Fibroblast of lung (primary cell): ENCODE measurements at regions not wholly inside any gene's neighbourhood (a gene's known extent, or its start where the extent isn't known, plus 50 kb on each side); places are given as distances from the start of the nearest gene placed in this dataset.

Experiments
- DNase-seq, 2 donors: peaks; one replicate each; pipeline versions ENCODE4 v3.0.0 to v3.0.0-alpha.2; 2010; ENCODE audit warnings: low read depth in 2 of 2
- H2AFZ ChIP-seq: 2 replicates; pipeline ENCODE4 v1.5.1; 2012; ENCODE audit warnings: low read length, control low read depth, inconsistent platforms
- H3K27ac ChIP-seq: 2 replicates; pipeline ENCODE4 v1.5.1; 2011; ENCODE audit warnings: low read length, control low read depth; ENCODE audit not compliant: insufficient read depth
- H3K27me3 ChIP-seq: 2 replicates; pipeline ENCODE4 v1.5.1; 2011; ENCODE audit warnings: mild to moderate bottlenecking, low read length; ENCODE audit not compliant: control insufficient read depth, insufficient read depth
- H3K36me3 ChIP-seq: 2 replicates; pipeline ENCODE4 v1.5.1; 2011; ENCODE audit warnings: low read length; ENCODE audit not compliant: control insufficient read depth, insufficient read depth
- H3K4me1 ChIP-seq: 2 replicates; pipeline ENCODE4 v1.5.1; 2011; ENCODE audit warnings: low read length; ENCODE audit not compliant: control insufficient read depth, insufficient read depth; ENCODE audit errors: extremely low read depth
- H3K4me2 ChIP-seq: 2 replicates; pipeline ENCODE4 v1.5.1; 2011; ENCODE audit warnings: low read length, control low read depth; ENCODE audit not compliant: insufficient read depth; ENCODE audit errors: extremely low read depth
- H3K4me3 ChIP-seq, 4 experiments: fragments of 200-600 bp in 1 of 4; sonication (generic) in 1 of 4; replicated peaks in 1 of 4; 2 replicates each; pipeline ENCODE4 v1.5.1; 2011 to 2016; ENCODE audit warnings: low read length in 4 of 4, low read depth in 3 of 4, mild to moderate bottlenecking in 3 of 4, control low read depth in 2 of 4, inconsistent platforms in 1 of 4, mixed read lengths in 1 of 4; ENCODE audit not compliant: insufficient read depth in 1 of 4; ENCODE audit errors: control extremely low read depth in 1 of 4
- H3K79me2 ChIP-seq: 2 replicates; pipeline ENCODE4 v1.5.1; 2012; ENCODE audit warnings: mild to moderate bottlenecking, low read length, inconsistent platforms; ENCODE audit not compliant: control insufficient read depth, insufficient read depth
- H3K9ac ChIP-seq: 2 replicates; pipeline ENCODE4 v1.5.1; 2011; ENCODE audit warnings: mild to moderate bottlenecking, low read length, control low read depth; ENCODE audit not compliant: insufficient read depth
- H3K9me3 ChIP-seq: 2 replicates; pipeline ENCODE4 v1.5.1; 2012; ENCODE audit warnings: low read depth, low read length; ENCODE audit not compliant: control insufficient read depth, insufficient read depth
- H4K20me1 ChIP-seq: 2 replicates; pipeline ENCODE4 v1.5.1; 2011; ENCODE audit warnings: low read length; ENCODE audit not compliant: control insufficient read depth, insufficient read depth; ENCODE audit errors: extremely low read depth
- CTCF ChIP-seq, 2 donors: IDR thresholded peaks in 1 of 2; conservative IDR thresholded peaks in 1 of 2; 1 replicate in 1 of 2; 2 replicates in 1 of 2; pipeline ENCODE4 v1.5.1; 2011 to 2012; ENCODE audit warnings: low read length in 2 of 2, control low read depth in 1 of 2, inconsistent platforms in 1 of 2, low read depth in 1 of 2, mild to moderate bottlenecking in 1 of 2
- EZH2 ChIP-seq: IDR thresholded peaks from 2 replicates; pipeline ENCODE4 v1.5.1; 2012; ENCODE audit warnings: low read length, control low read depth, mild to moderate bottlenecking; ENCODE audit errors: missing control alignments

GRCh38 chr11:111069066-111069465 lies 176.5 kb upstream of the POU2AF2 start:
- no peak overlapping the region for H3K27ac ChIP-seq
- peak; percentile 36 to 54 for TF ChIP-seq CTCF (conservative IDR thresholded peaks at IDR 0.05 in 1 of 2, IDR thresholded peaks at IDR 0.05 in 1 of 2; ENCODE audit: low read depth in 1 of 2, low read length in 2 of 2)
- no peak for TF ChIP-seq EZH2
- peak overlapping the region; percentile 5 for H3K4me2 ChIP-seq
- H3K4me1 ChIP-seq, result no peaks in the 10 kb centered on the region
- H4K20me1 ChIP-seq, result no peaks in the 10 kb centered on the region
- H3K9ac ChIP-seq, result no peak overlapping the region
- no peaks in the 10 kb centered on the region for H3K27me3 ChIP-seq
- no peaks in the 10 kb centered on the region for H3K9me3 ChIP-seq
- peak; percentile 36 to 75 for DNase-seq
- H3K79me2 ChIP-seq, result no peaks in the 10 kb centered on the region
- H2AFZ ChIP-seq, result no peak overlapping the region
- no peaks in the 10 kb centered on the region for H3K36me3 ChIP-seq
- H3K4me3 ChIP-seq, result no peak overlapping the region

DNA sequence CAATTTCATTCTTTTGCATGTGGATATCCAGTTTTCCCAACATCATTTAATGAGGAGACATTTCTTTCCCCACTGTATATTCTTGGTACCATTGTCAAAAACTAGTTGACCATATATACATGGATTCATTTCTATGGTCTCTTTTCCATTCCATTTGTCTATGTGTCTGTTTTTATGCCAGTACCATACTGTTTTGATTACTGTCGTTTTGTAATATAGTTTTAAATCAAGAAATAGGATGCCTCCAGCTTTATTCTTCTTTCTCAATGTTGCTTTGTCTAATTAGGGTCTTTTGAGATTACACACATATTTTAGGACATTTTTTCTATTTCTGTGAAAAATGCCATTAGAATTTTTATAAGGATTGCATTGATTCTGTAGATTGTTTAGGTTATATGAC lies 177.5 kb upstream of the POU2AF2 start:
- Histone ChIP-seq H3K9me3 (no peaks in the 10 kb centered on the region), H3K4me3 (no peak overlapping the region), H3K27me3 (no peaks in the 10 kb centered on the region), H2AFZ (no peak overlapping the region), H3K9ac (no peak overlapping the region), H3K36me3 (no peaks in the 10 kb centered on the region), H3K4me2 (no peak overlapping the region), H4K20me1 (no peaks in the 10 kb centered on the region), H3K27ac (no peak overlapping the region), H3K79me2 (no peaks in the 10 kb centered on the region), H3K4me1 (peaks cover 3% of the 10 kb centered on the region)
- no peak for DNase-seq
- TF ChIP-seq CTCF (conservative IDR thresholded peaks at IDR 0.05 in 1 of 2, IDR thresholded peaks at IDR 0.05 in 1 of 2; ENCODE audit: low read depth in 1 of 2, low read length in 2 of 2) (no peak), EZH2 (no peak)

- Histone ChIP-seq H3K4me3 (no peak overlapping the region), H3K9me3 (no peaks in the 10 kb centered on the region), H3K4me2 (no peak overlapping the region), H3K4me1 (peaks cover 3% of the 10 kb centered on the region), H3K9ac (no peak overlapping the region), H3K27me3 (no peaks in the 10 kb centered on the region), H3K27ac (no peak overlapping the region), H3K79me2 (no peaks in the 10 kb centered on the region), H2AFZ (no peak overlapping the region), H3K36me3 (no peaks in the 10 kb centered on the region), H4K20me1 (no peaks in the 10 kb centered on the region)
- TF ChIP-seq EZH2 (no peak), CTCF (conservative IDR thresholded peaks at IDR 0.05 in 1 of 2, IDR thresholded peaks at IDR 0.05 in 1 of 2; ENCODE audit: low read depth in 1 of 2, low read length in 2 of 2) (no peak)
- peak in 1 of 2 donors; percentile 32 for DNase-seq
Observed at GRCh38 chr11:111066846-111067245, 178.7 kb upstream of the POU2AF2 start.
